ENCODE measurements at regions not wholly inside any gene's neighbourhood (a gene's known extent, or its start where the extent isn't known, plus 50 kb on each side); places are given as distances from the start of the nearest gene placed in this dataset.

DNA sequence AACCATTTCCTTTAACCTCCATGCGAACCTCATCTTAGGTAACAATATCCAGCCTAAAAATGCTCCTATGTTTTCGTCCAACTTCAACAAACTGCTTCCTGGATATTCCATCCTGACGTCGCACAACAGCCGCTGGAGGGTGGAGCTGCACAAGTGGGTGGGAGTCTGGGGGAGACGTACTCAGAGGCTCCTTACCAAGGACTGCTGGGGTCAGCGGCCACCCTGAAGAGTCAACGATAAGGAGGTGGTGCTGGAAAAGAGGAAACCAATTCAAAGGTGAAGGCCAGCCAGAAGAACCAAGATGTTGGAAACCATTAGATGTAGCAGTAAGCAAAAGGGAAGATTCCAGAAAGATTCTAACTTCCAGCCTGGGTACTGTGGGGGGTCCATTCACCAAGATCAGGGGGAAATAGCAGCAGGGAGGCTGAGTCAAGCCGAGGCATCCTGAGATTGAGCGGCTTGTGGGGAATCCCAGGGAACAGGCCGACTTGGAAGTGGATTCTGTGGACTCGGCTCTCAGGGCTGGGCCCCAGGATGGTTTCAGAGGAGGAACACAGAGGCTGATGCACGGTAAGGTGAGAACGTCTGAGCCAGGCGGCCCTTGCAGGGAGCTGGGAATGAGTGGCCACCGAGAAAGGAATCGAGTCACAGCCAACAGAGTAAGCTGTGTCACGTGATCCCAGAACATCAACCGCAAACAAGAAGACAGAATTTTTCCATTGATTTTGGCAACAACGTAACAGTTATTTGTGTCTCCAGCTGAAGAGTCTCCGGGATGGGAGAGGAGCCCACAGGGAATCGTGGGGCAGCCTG, 375.7 kb downstream of the NPHP4 start (continued):
- TF ChIP-seq, protein P1, sequence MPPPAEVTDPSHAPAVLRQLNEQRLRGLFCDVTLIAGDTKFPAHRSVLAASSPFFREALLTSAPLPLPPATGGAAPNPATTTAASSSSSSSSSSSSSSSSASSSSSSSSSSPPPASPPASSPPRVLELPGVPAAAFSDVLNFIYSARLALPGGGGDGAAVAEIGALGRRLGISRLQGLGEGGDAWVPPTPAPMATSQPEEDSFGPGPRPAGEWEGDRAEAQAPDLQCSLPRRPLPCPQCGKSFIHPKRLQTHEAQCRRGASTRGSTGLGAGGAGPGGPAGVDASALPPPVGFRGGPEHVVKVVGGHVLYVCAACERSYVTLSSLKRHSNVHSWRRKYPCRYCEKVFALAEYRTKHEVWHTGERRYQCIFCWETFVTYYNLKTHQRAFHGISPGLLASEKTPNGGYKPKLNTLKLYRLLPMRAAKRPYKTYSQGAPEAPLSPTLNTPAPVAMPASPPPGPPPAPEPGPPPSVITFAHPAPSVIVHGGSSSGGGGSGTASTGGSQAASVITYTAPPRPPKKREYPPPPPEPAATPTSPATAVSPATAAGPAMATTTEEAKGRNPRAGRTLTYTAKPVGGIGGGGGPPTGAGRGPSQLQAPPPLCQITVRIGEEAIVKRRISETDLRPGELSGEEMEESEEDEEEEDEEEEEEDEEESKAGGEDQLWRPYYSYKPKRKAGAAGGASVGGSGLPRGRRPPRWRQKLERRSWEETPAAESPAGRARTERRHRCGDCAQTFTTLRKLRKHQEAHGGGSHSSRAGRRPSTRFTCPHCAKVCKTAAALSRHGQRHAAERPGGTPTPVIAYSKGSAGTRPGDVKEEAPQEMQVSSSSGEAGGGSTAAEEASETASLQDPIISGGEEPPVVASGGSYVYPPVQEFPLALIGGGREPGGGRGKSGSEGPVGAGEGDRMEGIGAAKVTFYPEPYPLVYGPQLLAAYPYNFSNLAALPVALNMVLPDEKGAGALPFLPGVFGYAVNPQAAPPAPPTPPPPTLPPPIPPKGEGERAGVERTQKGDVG (CRISPR knock-in tag; IDR thresholded peaks at IDR 0.05), result no peak
- TF ChIP-seq KAT2A (conservative IDR thresholded peaks at IDR 0.05; ENCODE audit: control insufficient read depth, low read depth, low read length), result no peak
- TF ChIP-seq NFIC (IDR thresholded peaks at IDR 0.05; ENCODE audit: low read depth, low read length), result no peak
- TF ChIP-seq, protein P2, sequence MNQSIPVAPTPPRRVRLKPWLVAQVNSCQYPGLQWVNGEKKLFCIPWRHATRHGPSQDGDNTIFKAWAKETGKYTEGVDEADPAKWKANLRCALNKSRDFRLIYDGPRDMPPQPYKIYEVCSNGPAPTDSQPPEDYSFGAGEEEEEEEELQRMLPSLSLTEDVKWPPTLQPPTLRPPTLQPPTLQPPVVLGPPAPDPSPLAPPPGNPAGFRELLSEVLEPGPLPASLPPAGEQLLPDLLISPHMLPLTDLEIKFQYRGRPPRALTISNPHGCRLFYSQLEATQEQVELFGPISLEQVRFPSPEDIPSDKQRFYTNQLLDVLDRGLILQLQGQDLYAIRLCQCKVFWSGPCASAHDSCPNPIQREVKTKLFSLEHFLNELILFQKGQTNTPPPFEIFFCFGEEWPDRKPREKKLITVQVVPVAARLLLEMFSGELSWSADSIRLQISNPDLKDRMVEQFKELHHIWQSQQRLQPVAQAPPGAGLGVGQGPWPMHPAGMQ (IDR thresholded peaks at IDR 0.05; ENCODE audit: borderline replicate concordance), result no peak
- no peak for TF ChIP-seq BRCA1 (IDR thresholded peaks at IDR 0.05; ENCODE audit: low read depth, low read length)

DNA sequence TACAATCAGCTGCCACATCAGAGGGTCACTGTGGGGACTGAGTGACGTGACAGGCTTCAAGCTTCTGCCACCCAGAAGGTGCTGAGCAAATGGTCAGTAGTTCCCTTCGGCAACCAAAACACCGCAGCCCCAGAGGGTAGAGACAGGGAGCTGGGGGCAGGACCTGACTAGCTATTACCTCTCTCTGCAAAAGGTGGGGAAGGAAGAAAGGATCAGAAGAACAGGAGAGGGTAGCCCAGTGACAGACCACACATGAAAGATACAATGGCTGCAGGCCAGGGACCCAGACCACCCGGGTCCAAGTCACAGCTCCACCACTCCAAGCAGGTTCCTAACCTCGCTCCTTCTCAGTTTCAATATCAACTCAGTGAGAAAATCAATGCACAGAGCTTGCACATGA, 377.1 kb downstream of the NPHP4 start:
- H3K9ac ChIP-seq (ENCODE audit: control insufficient read depth, insufficient read depth, low read length), result no peak overlapping the region
- in situ Hi-C loops (cut with MboI), result no loop called here
- H2AFZ ChIP-seq (ENCODE audit: control insufficient read depth, low read depth, low read length), result no peak overlapping the region
- ATAC-seq, result no peak
- no peak for TF ChIP-seq NBN (IDR thresholded peaks at IDR 0.05)
- no peak for TF ChIP-seq NFIC (IDR thresholded peaks at IDR 0.05; ENCODE audit: low read depth, low read length)
- TF ChIP-seq, protein P3, sequence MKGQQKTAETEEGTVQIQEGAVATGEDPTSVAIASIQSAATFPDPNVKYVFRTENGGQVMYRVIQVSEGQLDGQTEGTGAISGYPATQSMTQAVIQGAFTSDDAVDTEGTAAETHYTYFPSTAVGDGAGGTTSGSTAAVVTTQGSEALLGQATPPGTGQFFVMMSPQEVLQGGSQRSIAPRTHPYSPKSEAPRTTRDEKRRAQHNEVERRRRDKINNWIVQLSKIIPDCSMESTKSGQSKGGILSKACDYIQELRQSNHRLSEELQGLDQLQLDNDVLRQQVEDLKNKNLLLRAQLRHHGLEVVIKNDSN (IDR thresholded peaks at IDR 0.05; ENCODE audit: borderline replicate concordance, extremely low read length, insufficient read depth, low read depth, low read length), result no peak
- TF ChIP-seq ETV6 (conservative IDR thresholded peaks at IDR 0.05 in 1 of 2, IDR thresholded peaks at IDR 0.05 in 1 of 2; ENCODE audit: borderline replicate concordance in 1 of 2, low read depth in 1 of 2), result no peak
- TF ChIP-seq, protein P4, sequence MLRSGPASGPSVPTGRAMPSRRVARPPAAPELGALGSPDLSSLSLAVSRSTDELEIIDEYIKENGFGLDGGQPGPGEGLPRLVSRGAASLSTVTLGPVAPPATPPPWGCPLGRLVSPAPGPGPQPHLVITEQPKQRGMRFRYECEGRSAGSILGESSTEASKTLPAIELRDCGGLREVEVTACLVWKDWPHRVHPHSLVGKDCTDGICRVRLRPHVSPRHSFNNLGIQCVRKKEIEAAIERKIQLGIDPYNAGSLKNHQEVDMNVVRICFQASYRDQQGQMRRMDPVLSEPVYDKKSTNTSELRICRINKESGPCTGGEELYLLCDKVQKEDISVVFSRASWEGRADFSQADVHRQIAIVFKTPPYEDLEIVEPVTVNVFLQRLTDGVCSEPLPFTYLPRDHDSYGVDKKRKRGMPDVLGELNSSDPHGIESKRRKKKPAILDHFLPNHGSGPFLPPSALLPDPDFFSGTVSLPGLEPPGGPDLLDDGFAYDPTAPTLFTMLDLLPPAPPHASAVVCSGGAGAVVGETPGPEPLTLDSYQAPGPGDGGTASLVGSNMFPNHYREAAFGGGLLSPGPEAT (IDR thresholded peaks at IDR 0.05; ENCODE audit: low read depth), result no peak
- no peaks in the 10 kb centered on the region; the same call in 2 of the 3 replicates for H3K9me3 ChIP-seq (replicated peaks; ENCODE audit: control insufficient read depth, insufficient read depth, low read length)
- H3K4me1 ChIP-seq (ENCODE audit: control insufficient read depth, insufficient read depth, low read length), result no peaks in the 10 kb centered on the region
- no peak for FAIRE-seq
- H3K36me3 ChIP-seq (ENCODE audit: control insufficient read depth in 2 of 2, insufficient read depth in 2 of 2, low read length in 1 of 2), result no peaks in the 10 kb centered on the region
- ChIA-PET POLR2A (no interaction called here), SMC1A (ENCODE audit: uncharacterized antibody, unreplicated experiment) (no interaction called here), CTCF (interaction anchor here (1.2 kb wide), 1 partner anchor 131 kb away, joined by 3 read pairs; no protein-coding TSS in a partner anchor), RAD21 (ENCODE audit: unreplicated experiment) (no interaction called here)
- no peak overlapping the region for H3K27ac ChIP-seq (ENCODE audit: control insufficient read depth, insufficient read depth)
- no peak for DNase-seq (ENCODE audit: low read depth, low spot score)
- no TSS peak for BruUV-seq (replicated peaks)
- intact Hi-C loops (cut with micrococcal nuclease; ENCODE audit: unreplicated experiment), result no loop called here
- H3K4me3 ChIP-seq, result no peak overlapping the region
- H3K4me2 ChIP-seq (ENCODE audit: control insufficient read depth, insufficient read depth), result no peak overlapping the region
- H3K27me3 ChIP-seq (replicated peaks in 1 of 2; ENCODE audit: control insufficient read depth in 2 of 2, insufficient read depth in 2 of 2, low read length in 1 of 2), result no peaks in the 10 kb centered on the region; a peak in 1 of 4 replicates
- no peaks in the 10 kb centered on the region for H4K20me1 ChIP-seq (ENCODE audit: control insufficient read depth, insufficient read depth)
- H3K79me2 ChIP-seq (ENCODE audit: control insufficient read depth, insufficient read depth, low read length), result no peaks in the 10 kb centered on the region
- WGBS (ENCODE audit: insufficient coverage, insufficient replicate concordance, low lambda C conversion rate, missing lambda C conversion rate), result 12% methylated on average over 5 of the region's 5 CpGs
